Uterus (tissue), 2 donors: ENCODE measurements at regions not wholly inside any gene's neighbourhood (a gene's known extent, or its start where the extent isn't known, plus 50 kb on each side); places are given as distances from the start of the nearest gene placed in this dataset.

ENCODE experiments used
- CTCF ChIP-seq, 4 experiments: fragments of 200-600 bp in 2 of 4; fragments of 450-650 bp in 2 of 4; sonication (generic) in 2 of 4; IDR thresholded peaks; one replicate each; pipeline ENCODE4 v1.5.1; 2016 to 2019; ENCODE audit warnings: antibody characterized with exemption in 4 of 4, mild to moderate bottlenecking in 2 of 4, moderate library complexity in 1 of 4
- POLR2A ChIP-seq, 2 donors: fragments of 450-650 bp; IDR thresholded peaks; one replicate each; pipeline ENCODE4 v1.6.1; 2016; ENCODE audit warnings: antibody characterized with exemption in 2 of 2, mild to moderate bottlenecking in 1 of 2, moderate library complexity in 1 of 2

GRCh38 chr19:20315543-20315942, 148.5 kb downstream of the ZNF486 start:
- TF ChIP-seq POLR2A (IDR thresholded peaks at IDR 0.05) (no peak), CTCF (IDR thresholded peaks at IDR 0.05) (no peak)
